GM23338 (cell line): ENCODE measurements at regions not wholly inside any gene's neighbourhood (a gene's known extent, or its start where the extent isn't known, plus 50 kb on each side); places are given as distances from the start of the nearest gene placed in this dataset.

Experiments used
- ATAC-seq: fragments of 200-7000 bp; cut with Tn5 transposase; 3 replicates; pipeline ENCODE4 v1.9.1; 2020
- DNase-seq: peaks from one replicate; pipeline ENCODE4 v3.0.0-alpha.2; 2015; ENCODE audit warnings: low spot score
- H2AFZ ChIP-seq: fragments of 200-600 bp; sonication (generic); 2 replicates; pipeline ENCODE4 v1.8.0; 2016; ENCODE audit warnings: antibody characterized with exemption, mild to moderate bottlenecking, moderate library complexity
- H3F3A ChIP-seq: fragments of 200-600 bp; sonication (generic); replicated peaks from 2 replicates; pipeline ENCODE4 v1.8.0; 2017; ENCODE audit warnings: antibody characterized with exemption, mixed run types, low read depth
- H3K27ac ChIP-seq: fragments of 200-600 bp; sonication (generic); 2 replicates; pipeline ENCODE4 v1.6.1; 2016; ENCODE audit warnings: low read depth
- H3K27me3 ChIP-seq: fragments of 200-600 bp; sonication (generic); 2 replicates; pipeline ENCODE4 v1.8.0; 2016; ENCODE audit warnings: mild to moderate bottlenecking, mixed run types, moderate library complexity; ENCODE audit not compliant: insufficient read depth
- H3K36me3 ChIP-seq: fragments of 200-600 bp; sonication (generic); 2 replicates; pipeline ENCODE4 v1.8.0; 2016; ENCODE audit warnings: mild to moderate bottlenecking; ENCODE audit not compliant: insufficient read depth
- H3K4me1 ChIP-seq: fragments of 200-600 bp; sonication (generic); 2 replicates; pipeline ENCODE4 v1.8.0; 2016; ENCODE audit warnings: mild to moderate bottlenecking, moderate library complexity; ENCODE audit not compliant: insufficient read depth
- H3K4me2 ChIP-seq: fragments of 200-600 bp; sonication (generic); 2 replicates; pipeline ENCODE4 v1.7.1; 2017; ENCODE audit warnings: mixed run types
- H3K4me3 ChIP-seq: fragments of 200-600 bp; sonication (generic); 2 replicates; pipeline ENCODE4 v1.6.1; 2016; ENCODE audit warnings: mixed run types
- H3K79me2 ChIP-seq: fragments of 200-600 bp; sonication (generic); replicated peaks from 2 replicates; pipeline ENCODE4 v1.8.0; 2017; ENCODE audit warnings: mild to moderate bottlenecking; ENCODE audit not compliant: insufficient read depth
- H3K9me2 ChIP-seq: fragments of 200-600 bp; sonication (generic); 2 replicates; pipeline ENCODE4 v1.8.0; 2017; ENCODE audit not compliant: insufficient read depth
- H4K20me1 ChIP-seq: fragments of 200-600 bp; sonication (generic); replicated peaks from 2 replicates; pipeline ENCODE4 v1.8.0; 2017; ENCODE audit warnings: mild to moderate bottlenecking; ENCODE audit not compliant: insufficient read depth
- H3K27ac Mint-ChIP-seq: 2 replicates; pipeline ENCODE4 v1.8.0; 2020; ENCODE audit warnings: inconsistent platforms, mild to moderate bottlenecking, moderate library complexity, mixed read lengths
- H3K27me3 Mint-ChIP-seq: 3 replicates; pipeline ENCODE4 v1.8.0; 2022; ENCODE audit warnings: low read depth, mild to moderate bottlenecking, moderate library complexity, mixed read lengths, inconsistent platforms; ENCODE audit not compliant: insufficient read depth, poor library complexity
- H3K36me3 Mint-ChIP-seq: 3 replicates; pipeline ENCODE4 v1.8.0; 2021; ENCODE audit warnings: low read depth, mild to moderate bottlenecking, inconsistent platforms, moderate library complexity, mixed read lengths
- H3K4me1 Mint-ChIP-seq: 3 replicates; pipeline ENCODE4 v1.8.0; 2020; ENCODE audit warnings: mild to moderate bottlenecking, inconsistent platforms, mixed read lengths
- H3K4me3 Mint-ChIP-seq: 3 replicates; pipeline ENCODE4 v1.8.0; 2021; ENCODE audit warnings: moderate library complexity, mild to moderate bottlenecking, inconsistent platforms, mixed read lengths
- H3K9me3 Mint-ChIP-seq: 3 replicates; pipeline ENCODE4 v1.8.0; 2020; ENCODE audit warnings: moderate library complexity, mild to moderate bottlenecking, inconsistent platforms, mixed read lengths
- CREB1 ChIP-seq: fragments of 250-450 bp; sonication (Bioruptor Pico); IDR thresholded peaks from 2 replicates; pipeline ENCODE4 v1.5.0; 2020; ENCODE audit warnings: low read depth, mild to moderate bottlenecking, moderate library complexity
- CTCF ChIP-seq, 2 experiments: fragments of 200-600 bp in 1 of 2; sonication (generic) in 1 of 2; conservative IDR thresholded peaks; 2 replicates each; pipeline versions ENCODE4 v1.5.1 to v1.6.1; 2016 to 2017; ENCODE audit warnings: antibody characterized with exemption in 2 of 2, low read depth in 2 of 2, mild to moderate bottlenecking in 2 of 2, moderate library complexity in 1 of 2
- EZH2 ChIP-seq: fragments of 200-600 bp; sonication (generic); IDR thresholded peaks from one replicate; pipeline ENCODE4 v1.8.0; 2017; ENCODE audit warnings: antibody characterized with exemption, mild to moderate bottlenecking, low read depth; ENCODE audit not compliant: unreplicated experiment
- EZH2phosphoT487 ChIP-seq: fragments of 200-600 bp; sonication (generic); IDR thresholded peaks from one replicate; pipeline ENCODE4 v1.8.1; 2018; ENCODE audit warnings: antibody characterized with exemption; ENCODE audit not compliant: unreplicated experiment
- JUNB ChIP-seq: IDR thresholded peaks from one replicate; pipeline ENCODE4 v1.6.1; 2016; ENCODE audit warnings: antibody characterized with exemption; ENCODE audit not compliant: unreplicated experiment
- NANOG ChIP-seq: IDR thresholded peaks from 2 replicates; pipeline ENCODE4 v1.6.1; 2016; ENCODE audit warnings: antibody characterized with exemption, borderline replicate concordance
- POLR2AphosphoS5 ChIP-seq: IDR thresholded peaks from 2 replicates; pipeline ENCODE4 v1.6.1; 2016; ENCODE audit warnings: antibody characterized with exemption, low read depth
- STAT1 ChIP-seq: IDR thresholded peaks from one replicate; pipeline ENCODE4 v1.6.1; 2016; ENCODE audit warnings: antibody characterized with exemption; ENCODE audit not compliant: unreplicated experiment
- ZNF114 ChIP-seq: fragments of 250-450 bp; sonication (Bioruptor Pico); IDR thresholded peaks from 2 replicates; pipeline ENCODE4 v1.5.0; 2020; ENCODE audit warnings: mild to moderate bottlenecking, moderate library complexity
- ZNF331 ChIP-seq: fragments of 250-450 bp; sonication (Bioruptor Pico); IDR thresholded peaks from 2 replicates; pipeline ENCODE4 v1.5.0; 2020; ENCODE audit warnings: low read depth, mild to moderate bottlenecking, moderate library complexity
- ZNF462 ChIP-seq: fragments of 250-450 bp; sonication (Bioruptor Pico); IDR thresholded peaks from 2 replicates; pipeline ENCODE4 v1.5.0; 2020; ENCODE audit warnings: mild to moderate bottlenecking, moderate library complexity
- TF ChIP-seq, protein P1 (sequence below): IDR thresholded peaks from one replicate; pipeline ENCODE4 v1.6.1; 2018; ENCODE audit warnings: antibody characterized with exemption; ENCODE audit not compliant: unreplicated experiment
- TF ChIP-seq, protein P2 (sequence below): IDR thresholded peaks from 2 replicates; pipeline ENCODE4 v1.6.1; 2016; ENCODE audit warnings: antibody characterized with exemption

GRCh38 chr2:84276590-84277255, 182.4 kb downstream of the SUCLG1 start:
- H3K9me3 Mint-ChIP-seq: no peaks in the 10 kb centered on the region; the same call in 2 of the 3 replicates
- no peak for ATAC-seq

More at GRCh38 chr2:84276590-84277255, 182.4 kb downstream of the SUCLG1 start:
- Histone ChIP-seq H3K27me3 (no peaks in the 10 kb centered on the region), H3K4me1 (peaks cover 4% of the 10 kb centered on the region; the same call in 1 of the 2 replicates), H3K9me2 (peaks cover 14% of the 10 kb centered on the region), H3K36me3 (no peaks in the 10 kb centered on the region), H3F3A (no peaks in the 10 kb centered on the region), H2AFZ (no peak overlapping the region), H3K27ac (no peak overlapping the region), H3K4me3 (no peak overlapping the region), H3K79me2 (no peaks in the 10 kb centered on the region), H3K4me2 (no peak overlapping the region), H4K20me1 (no peaks in the 10 kb centered on the region)
- no peak for DNase-seq
- Mint-ChIP-seq H3K27ac (no peak overlapping the region), H3K27me3 (no peaks in the 10 kb centered on the region), H3K36me3 (no peaks in the 10 kb centered on the region), H3K4me3 (no peak overlapping the region), H3K4me1 (no peaks in the 10 kb centered on the region)
- TF ChIP-seq POLR2AphosphoS5: no peak
- TF ChIP-seq EZH2phosphoT487: no peak
- TF ChIP-seq ZNF114 (CRISPR knock-in tag): no peak
- no peak for TF ChIP-seq STAT1
- no peak for TF ChIP-seq NANOG
- TF ChIP-seq ZNF331 (CRISPR knock-in tag): no peak
- TF ChIP-seq, protein P1, sequence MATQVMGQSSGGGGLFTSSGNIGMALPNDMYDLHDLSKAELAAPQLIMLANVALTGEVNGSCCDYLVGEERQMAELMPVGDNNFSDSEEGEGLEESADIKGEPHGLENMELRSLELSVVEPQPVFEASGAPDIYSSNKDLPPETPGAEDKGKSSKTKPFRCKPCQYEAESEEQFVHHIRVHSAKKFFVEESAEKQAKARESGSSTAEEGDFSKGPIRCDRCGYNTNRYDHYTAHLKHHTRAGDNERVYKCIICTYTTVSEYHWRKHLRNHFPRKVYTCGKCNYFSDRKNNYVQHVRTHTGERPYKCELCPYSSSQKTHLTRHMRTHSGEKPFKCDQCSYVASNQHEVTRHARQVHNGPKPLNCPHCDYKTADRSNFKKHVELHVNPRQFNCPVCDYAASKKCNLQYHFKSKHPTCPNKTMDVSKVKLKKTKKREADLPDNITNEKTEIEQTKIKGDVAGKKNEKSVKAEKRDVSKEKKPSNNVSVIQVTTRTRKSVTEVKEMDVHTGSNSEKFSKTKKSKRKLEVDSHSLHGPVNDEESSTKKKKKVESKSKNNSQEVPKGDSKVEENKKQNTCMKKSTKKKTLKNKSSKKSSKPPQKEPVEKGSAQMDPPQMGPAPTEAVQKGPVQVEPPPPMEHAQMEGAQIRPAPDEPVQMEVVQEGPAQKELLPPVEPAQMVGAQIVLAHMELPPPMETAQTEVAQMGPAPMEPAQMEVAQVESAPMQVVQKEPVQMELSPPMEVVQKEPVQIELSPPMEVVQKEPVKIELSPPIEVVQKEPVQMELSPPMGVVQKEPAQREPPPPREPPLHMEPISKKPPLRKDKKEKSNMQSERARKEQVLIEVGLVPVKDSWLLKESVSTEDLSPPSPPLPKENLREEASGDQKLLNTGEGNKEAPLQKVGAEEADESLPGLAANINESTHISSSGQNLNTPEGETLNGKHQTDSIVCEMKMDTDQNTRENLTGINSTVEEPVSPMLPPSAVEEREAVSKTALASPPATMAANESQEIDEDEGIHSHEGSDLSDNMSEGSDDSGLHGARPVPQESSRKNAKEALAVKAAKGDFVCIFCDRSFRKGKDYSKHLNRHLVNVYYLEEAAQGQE: no peak
- TF ChIP-seq CREB1: no peak
- TF ChIP-seq CTCF (conservative IDR thresholded peaks at IDR 0.05; ENCODE audit: low read depth in 2 of 2): no peak
- TF ChIP-seq, protein P2, sequence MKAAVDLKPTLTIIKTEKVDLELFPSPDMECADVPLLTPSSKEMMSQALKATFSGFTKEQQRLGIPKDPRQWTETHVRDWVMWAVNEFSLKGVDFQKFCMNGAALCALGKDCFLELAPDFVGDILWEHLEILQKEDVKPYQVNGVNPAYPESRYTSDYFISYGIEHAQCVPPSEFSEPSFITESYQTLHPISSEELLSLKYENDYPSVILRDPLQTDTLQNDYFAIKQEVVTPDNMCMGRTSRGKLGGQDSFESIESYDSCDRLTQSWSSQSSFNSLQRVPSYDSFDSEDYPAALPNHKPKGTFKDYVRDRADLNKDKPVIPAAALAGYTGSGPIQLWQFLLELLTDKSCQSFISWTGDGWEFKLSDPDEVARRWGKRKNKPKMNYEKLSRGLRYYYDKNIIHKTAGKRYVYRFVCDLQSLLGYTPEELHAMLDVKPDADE: no peak
- TF ChIP-seq JUNB: no peak
- no peak for TF ChIP-seq EZH2
- no peak for TF ChIP-seq ZNF462
